HepG2 (cell line): ENCODE measurements at regions not wholly inside any gene's neighbourhood (a gene's known extent, or its start where the extent isn't known, plus 50 kb on each side); places are given as distances from the start of the nearest gene placed in this dataset.

Experiments used
- ATAC-seq: fragments of 200-7000 bp; cut with Tn5 transposase; 3 replicates; pipeline ENCODE4 v1.9.1; 2020; ENCODE audit warnings: mild to moderate bottlenecking, moderate library complexity
- BruUV-seq: library from RNA; stranded (reverse); fragments of 400-500 nt; replicated peaks from 2 replicates; lab custom pipeline; 2021; lab: Mats Ljungman, UMichigan
- CTCF ChIA-PET: fragments of 300-600 bp; formaldehyde crosslinking; extraction: SDS; loops from one replicate; lab custom pipeline; 2021; ENCODE audit warnings: low total read pairs, inconsistent platforms, low intra/inter-chr PET ratio; lab: Yijun Ruan, JAX
- POLR2A ChIA-PET: fragments of 350-600 bp; sonication (Branson Sonifier 250); formaldehyde crosslinking; loops from one replicate; lab custom pipeline; 2020; ENCODE audit warnings: antibody characterized with exemption, inconsistent platforms; lab: Yijun Ruan, JAX
- DNase-seq: peaks from one replicate; pipeline ENCODE4 v3.0.0-alpha.2; 2015; ENCODE audit warnings: low spot score
- FAIRE-seq: peaks from 3 replicates; lab custom pipeline; 2011; peaks lifted over from hg19 to GRCh38; lab: Jason Lieb, UNC
- H2AFZ ChIP-seq: one replicate; pipeline ENCODE4 v1.6.1; 2011; ENCODE audit warnings: low read length, inconsistent platforms
- H3K27ac ChIP-seq: fragments of 300-600 bp; 3 replicates; pipeline ENCODE4 v1.8.0; 2011; ENCODE audit warnings: mixed run types, mild to moderate bottlenecking, mixed read lengths, low read length, inconsistent platforms; ENCODE audit not compliant: insufficient read depth; ENCODE audit errors: extremely low read length
- H3K27me3 ChIP-seq, 2 experiments: fragments of 200-600 bp in 1 of 2; 2 replicates in 1 of 2; 3 replicates in 1 of 2; pipeline versions ENCODE4 v1.6.0 to v1.8.0; 2011; ENCODE audit warnings: low read length in 2 of 2, mild to moderate bottlenecking in 2 of 2, moderate library complexity in 2 of 2, inconsistent platforms in 1 of 2; ENCODE audit not compliant: insufficient read depth in 2 of 2, control insufficient read depth in 1 of 2
- H3K36me3 ChIP-seq, 2 experiments: fragments of 200-600 bp in 1 of 2; replicated peaks in 1 of 2; 2 replicates in 1 of 2; 3 replicates in 1 of 2; pipeline versions ENCODE4 v1.5.1 to v1.8.0; 2011; ENCODE audit warnings: low read length in 2 of 2, inconsistent platforms in 1 of 2; ENCODE audit not compliant: insufficient read depth in 2 of 2, control insufficient read depth in 1 of 2
- H3K4me1 ChIP-seq: 2 replicates; pipeline ENCODE4 v1.5.1; 2012; ENCODE audit warnings: low read length, inconsistent platforms; ENCODE audit not compliant: insufficient read depth
- H3K4me2 ChIP-seq: 2 replicates; pipeline ENCODE4 v1.6.0; 2011; ENCODE audit warnings: low read depth, low read length, inconsistent platforms
- H3K4me3 ChIP-seq, 3 experiments: fragments of 200-600 bp in 1 of 3; sonication (generic), shearing (Covaris generic) in 1 of 3; replicated peaks in 1 of 3; 2 replicates each; pipeline ENCODE4 v1.5.1; 2011 to 2016; ENCODE audit warnings: low read length in 3 of 3, inconsistent platforms in 2 of 3, low read depth in 2 of 3, mild to moderate bottlenecking in 2 of 3, control low read depth in 1 of 3, mixed read lengths in 1 of 3; ENCODE audit not compliant: insufficient read depth in 1 of 3
- H3K79me2 ChIP-seq: one replicate; pipeline ENCODE4 v1.6.1; 2011; ENCODE audit warnings: low read length, inconsistent platforms; ENCODE audit not compliant: insufficient read depth
- H3K9ac ChIP-seq: 2 replicates; pipeline ENCODE4 v1.6.0; 2011; ENCODE audit warnings: mild to moderate bottlenecking, low read depth, low read length, inconsistent platforms; ENCODE audit not compliant: insufficient read depth
- H3K9me3 ChIP-seq: 2 replicates; pipeline ENCODE4 v1.5.1; 2012; ENCODE audit warnings: mild to moderate bottlenecking, low read length
- H4K20me1 ChIP-seq: 2 replicates; pipeline ENCODE4 v1.6.0; 2011; ENCODE audit warnings: inconsistent platforms, mild to moderate bottlenecking, low read length, moderate library complexity; ENCODE audit not compliant: insufficient read depth
- AGO2 ChIP-seq: fragments of 200-400 bp; formaldehyde crosslinking; optimal IDR thresholded peaks from 2 replicates; pipeline ENCODE3; 2017; ENCODE audit warnings: mild to moderate bottlenecking, low read depth, low read length, moderate library complexity
- EEA1 ChIP-seq: sonication (generic); formaldehyde crosslinking; IDR thresholded peaks from 2 replicates; pipeline ENCODE4 v1.5.1; 2020; ENCODE audit warnings: mild to moderate bottlenecking, missing genetic modification reagents, borderline replicate concordance
- HCFC1 ChIP-seq: fragments of 150-350 bp; IDR thresholded peaks from 2 replicates; pipeline ENCODE4 v1.6.1; 2014; ENCODE audit warnings: low read depth, low read length
- HNRNPH1 ChIP-seq: fragments of 200-400 bp; formaldehyde crosslinking; optimal IDR thresholded peaks from 2 replicates; pipeline ENCODE3; 2017; ENCODE audit warnings: mild to moderate bottlenecking, low read depth, low read length
- MTF2 ChIP-seq: sonication (generic); formaldehyde crosslinking; IDR thresholded peaks from 2 replicates; pipeline ENCODE4 v1.5.0; 2020; ENCODE audit warnings: missing genetic modification reagents, borderline replicate concordance
- NCOR1 ChIP-seq: fragments of 200-600 bp; sonication (generic); IDR thresholded peaks from 2 replicates; pipeline ENCODE4 v1.7.0; 2017; ENCODE audit warnings: antibody characterized with exemption, low read length, borderline replicate concordance
- NFYB ChIP-seq: sonication (generic); formaldehyde crosslinking; IDR thresholded peaks from 2 replicates; pipeline ENCODE4 v1.4.0; 2020; ENCODE audit warnings: missing genetic modification reagents
- PITX1 ChIP-seq: sonication (generic); formaldehyde crosslinking; IDR thresholded peaks from 2 replicates; pipeline ENCODE4 v1.5.1; 2020; ENCODE audit warnings: mild to moderate bottlenecking, missing genetic modification reagents
- SALL1 ChIP-seq: sonication (generic); formaldehyde crosslinking; IDR thresholded peaks from 2 replicates; pipeline ENCODE4 v1.8.0; 2022; ENCODE audit warnings: mild to moderate bottlenecking, missing genetic modification reagents
- SMAD3 ChIP-seq: sonication (generic); formaldehyde crosslinking; IDR thresholded peaks from 2 replicates; pipeline ENCODE4 v1.4.0; 2020; ENCODE audit warnings: missing genetic modification reagents
- SRSF4 ChIP-seq: fragments of 200-400 bp; formaldehyde crosslinking; IDR thresholded peaks from one replicate; pipeline ENCODE4 v1.6.1; 2018; ENCODE audit warnings: mild to moderate bottlenecking, low read depth, low read length, moderate library complexity; ENCODE audit not compliant: poor library complexity, severe bottlenecking
- TAF1 ChIP-seq: sonication (generic); formaldehyde crosslinking; IDR thresholded peaks from 2 replicates; pipeline ENCODE4 v1.4.0; 2020; ENCODE audit warnings: missing genetic modification reagents
- XRCC5 ChIP-seq: fragments of 200-400 bp; formaldehyde crosslinking; optimal IDR thresholded peaks from 2 replicates; pipeline ENCODE3; 2017; ENCODE audit warnings: mild to moderate bottlenecking, low read length
- ZKSCAN5 ChIP-seq: sonication (generic); formaldehyde crosslinking; IDR thresholded peaks from 2 replicates; pipeline ENCODE4 v1.5.1; 2020; ENCODE audit warnings: mild to moderate bottlenecking, missing genetic modification reagents
- ZMYM3 ChIP-seq: sonication (generic); formaldehyde crosslinking; IDR thresholded peaks from 2 replicates; pipeline ENCODE4 v1.5.1; 2020; ENCODE audit warnings: mild to moderate bottlenecking, missing genetic modification reagents
- ZNF496 ChIP-seq: sonication (generic); formaldehyde crosslinking; IDR thresholded peaks from 2 replicates; pipeline ENCODE4 v1.8.1; 2023; ENCODE audit warnings: mild to moderate bottlenecking, moderate library complexity, missing genetic modification reagents; ENCODE audit not compliant: insufficient replicate concordance
- in situ Hi-C: cut with HindIII; loops from 2 replicates; pipeline ENCODE4 v1.10.0; 2017; ENCODE audit warnings: low pct_unique_long_range_greater_than_20kb; ENCODE audit not compliant: extremely low pct_ligation_motif_present
- intact Hi-C: fragments of 100-400 bp; cut with micrococcal nuclease; formaldehyde crosslinking; loops from one replicate; pipeline ENCODE4 v1.10.0; 2022; ENCODE audit not compliant: unreplicated experiment
- TF ChIP-seq, protein P1 (sequence below): sonication (generic); formaldehyde crosslinking; IDR thresholded peaks from 2 replicates; pipeline ENCODE4 v1.9.0; 2022; ENCODE audit warnings: missing genetic modification reagents, mild to moderate bottlenecking, borderline replicate concordance
- TF ChIP-seq, protein P2 (sequence below): sonication (generic); formaldehyde crosslinking; IDR thresholded peaks from 2 replicates; pipeline ENCODE4 v1.8.1; 2023; ENCODE audit warnings: mild to moderate bottlenecking, missing genetic modification reagents

DNA sequence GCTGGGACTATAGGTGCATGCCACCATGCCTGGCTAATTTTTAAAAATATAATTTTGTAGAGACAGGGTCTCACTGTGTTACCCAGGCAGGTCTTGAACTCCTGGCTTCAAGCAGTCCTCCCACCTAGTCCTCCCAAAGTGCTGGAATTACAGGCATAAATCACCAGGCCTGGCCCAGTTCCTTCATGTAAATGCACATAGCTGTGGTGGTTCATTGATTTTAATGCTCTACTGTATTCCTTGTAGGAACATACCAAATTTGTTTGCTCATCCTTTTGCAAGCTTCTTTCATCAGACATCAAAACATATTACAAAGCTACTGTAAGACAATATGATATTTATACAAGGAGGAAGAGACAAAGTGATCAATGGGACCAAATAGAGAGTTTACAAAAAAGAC lies 237.5 kb upstream of the ESRRG start:
- intact Hi-C loops = loop anchor here (5.0 kb wide), 1 partner anchor 787 kb away; no protein-coding TSS in a partner anchor
- no peak for DNase-seq
- Histone ChIP-seq H3K27ac (no peak overlapping the region), H3K9me3 (no peaks in the 10 kb centered on the region), H4K20me1 (no peaks in the 10 kb centered on the region), H3K4me2 (no peak overlapping the region), H3K27me3 (no peaks in the 10 kb centered on the region), H3K36me3 (no peaks in the 10 kb centered on the region), H3K4me3 (no peak overlapping the region), H3K9ac (no peak overlapping the region), H2AFZ (no peak overlapping the region), H3K79me2 (no peaks in the 10 kb centered on the region), H3K4me1 (no peaks in the 10 kb centered on the region)
- ATAC-seq = no peak
- TF ChIP-seq, protein P1, sequence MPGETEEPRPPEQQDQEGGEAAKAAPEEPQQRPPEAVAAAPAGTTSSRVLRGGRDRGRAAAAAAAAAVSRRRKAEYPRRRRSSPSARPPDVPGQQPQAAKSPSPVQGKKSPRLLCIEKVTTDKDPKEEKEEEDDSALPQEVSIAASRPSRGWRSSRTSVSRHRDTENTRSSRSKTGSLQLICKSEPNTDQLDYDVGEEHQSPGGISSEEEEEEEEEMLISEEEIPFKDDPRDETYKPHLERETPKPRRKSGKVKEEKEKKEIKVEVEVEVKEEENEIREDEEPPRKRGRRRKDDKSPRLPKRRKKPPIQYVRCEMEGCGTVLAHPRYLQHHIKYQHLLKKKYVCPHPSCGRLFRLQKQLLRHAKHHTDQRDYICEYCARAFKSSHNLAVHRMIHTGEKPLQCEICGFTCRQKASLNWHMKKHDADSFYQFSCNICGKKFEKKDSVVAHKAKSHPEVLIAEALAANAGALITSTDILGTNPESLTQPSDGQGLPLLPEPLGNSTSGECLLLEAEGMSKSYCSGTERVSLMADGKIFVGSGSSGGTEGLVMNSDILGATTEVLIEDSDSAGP (CRISPR knock-in tag) = no peak
- no peak for TF ChIP-seq HNRNPH1
- TF ChIP-seq SALL1 (CRISPR knock-in tag) = no peak
- TF ChIP-seq TAF1 (CRISPR knock-in tag) = no peak
- no peak for TF ChIP-seq NFYB (CRISPR knock-in tag)
- TF ChIP-seq ZMYM3 (CRISPR knock-in tag) = no peak
- TF ChIP-seq HCFC1 = no peak
- TF ChIP-seq ZKSCAN5 (CRISPR knock-in tag) = no peak
- TF ChIP-seq XRCC5 = no peak
- TF ChIP-seq ZNF496 (CRISPR knock-in tag) = no peak
- TF ChIP-seq NCOR1 = no peak
- TF ChIP-seq, protein P2, sequence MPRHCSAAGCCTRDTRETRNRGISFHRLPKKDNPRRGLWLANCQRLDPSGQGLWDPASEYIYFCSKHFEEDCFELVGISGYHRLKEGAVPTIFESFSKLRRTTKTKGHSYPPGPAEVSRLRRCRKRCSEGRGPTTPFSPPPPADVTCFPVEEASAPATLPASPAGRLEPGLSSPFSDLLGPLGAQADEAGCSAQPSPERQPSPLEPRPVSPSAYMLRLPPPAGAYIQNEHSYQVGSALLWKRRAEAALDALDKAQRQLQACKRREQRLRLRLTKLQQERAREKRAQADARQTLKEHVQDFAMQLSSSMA = no peak
- no peak for TF ChIP-seq AGO2
- no peak for TF ChIP-seq EEA1 (CRISPR knock-in tag)
- no peak for TF ChIP-seq MTF2 (CRISPR knock-in tag)
- no peak for TF ChIP-seq PITX1
- no peak for TF ChIP-seq SMAD3 (CRISPR knock-in tag)
- TF ChIP-seq SRSF4 = no peak
- in situ Hi-C loops = no loop called here
- ChIA-PET POLR2A (no interaction called here), CTCF (no interaction called here)
- BruUV-seq = no TSS peak
- no peak for FAIRE-seq
